Ascending aorta (tissue), 2 donors: ENCODE measurements at regions not wholly inside any gene's neighbourhood (a gene's known extent, or its start where the extent isn't known, plus 50 kb on each side); places are given as distances from the start of the nearest gene placed in this dataset.

ENCODE experiments used
- DNase-seq, 2 donors: peaks; one replicate each; pipeline ENCODE4 v3.0.0-alpha.2; 2019; ENCODE audit warnings: low spot score in 2 of 2
- H3K27ac ChIP-seq, 2 donors: fragments of 200-600 bp; sonication (generic); one replicate each; pipeline ENCODE4 v1.5.1; 2016 to 2017; ENCODE audit warnings: mild to moderate bottlenecking in 1 of 2
- H3K27me3 ChIP-seq: fragments of 200-600 bp; sonication (generic); one replicate; pipeline ENCODE4 v1.5.1; 2017
- H3K36me3 ChIP-seq, 2 donors: fragments of 200-600 bp; sonication (generic); one replicate each; pipeline ENCODE4 v1.5.1; 2016
- H3K4me1 ChIP-seq, 2 donors: fragments of 200-600 bp; sonication (generic); one replicate each; pipeline ENCODE4 v1.5.1; 2016 to 2017; ENCODE audit warnings: mild to moderate bottlenecking in 1 of 2
- H3K4me3 ChIP-seq, 2 donors: fragments of 200-600 bp; sonication (generic); one replicate each; pipeline ENCODE4 v1.5.1; 2016 to 2017; ENCODE audit warnings: mild to moderate bottlenecking in 1 of 2
- H3K9me3 ChIP-seq, 2 donors: fragments of 200-600 bp; sonication (generic); one replicate each; pipeline ENCODE4 v1.5.1; 2016
- intact Hi-C: fragments of 100-400 bp; cut with DNase I; formaldehyde crosslinking; loops from one replicate; pipeline ENCODE4 v1.15.1; 2023
- TF ChIP-seq, protein P1 (sequence below), 3 experiments: fragments of 200-600 bp in 2 of 3; fragments of 450-650 bp in 1 of 3; sonication (generic) in 2 of 3; IDR thresholded peaks; one replicate each; pipeline ENCODE4 v1.5.1; 2016 to 2019; ENCODE audit warnings: antibody characterized with exemption in 3 of 3, mild to moderate bottlenecking in 1 of 3, moderate library complexity in 1 of 3

DNA sequence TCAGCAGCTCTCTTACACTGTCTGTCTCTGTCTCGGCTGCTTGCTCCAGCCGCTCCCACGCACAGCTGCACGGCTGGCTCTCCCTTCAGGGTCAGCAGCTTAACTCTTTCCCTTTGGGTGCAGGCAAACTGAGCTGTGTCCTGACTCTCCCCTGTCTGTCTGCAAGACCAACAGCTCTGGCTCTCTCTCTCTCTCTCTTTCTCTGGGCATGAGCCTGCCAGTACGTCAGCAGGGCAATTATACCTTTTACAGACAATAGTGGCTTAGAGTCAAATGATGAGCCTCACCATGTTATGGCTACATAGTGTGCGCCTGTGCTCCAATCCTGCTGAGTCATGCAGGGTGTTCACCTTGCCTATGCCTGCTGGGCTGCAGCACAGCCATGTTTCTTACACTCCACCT is 120.5 kb upstream of the DDHD1 start:
- H3K9me3 ChIP-seq: no peaks in the 10 kb centered on the region

GRCh38 chr14:53265025-53265424 is 111.9 kb upstream of the DDHD1 start:
- no peak for DNase-seq
- Histone ChIP-seq H3K36me3 (no peaks in the 10 kb centered on the region), H3K4me1 (no peaks in the 10 kb centered on the region), H3K27me3 (no peaks in the 10 kb centered on the region), H3K4me3 (no peak overlapping the region), H3K9me3 (peaks cover 0 to 3% of the 10 kb centered on the region in 2 donors), H3K27ac (no peak overlapping the region)
- intact Hi-C loops: no loop called here
- TF ChIP-seq, protein P1, sequence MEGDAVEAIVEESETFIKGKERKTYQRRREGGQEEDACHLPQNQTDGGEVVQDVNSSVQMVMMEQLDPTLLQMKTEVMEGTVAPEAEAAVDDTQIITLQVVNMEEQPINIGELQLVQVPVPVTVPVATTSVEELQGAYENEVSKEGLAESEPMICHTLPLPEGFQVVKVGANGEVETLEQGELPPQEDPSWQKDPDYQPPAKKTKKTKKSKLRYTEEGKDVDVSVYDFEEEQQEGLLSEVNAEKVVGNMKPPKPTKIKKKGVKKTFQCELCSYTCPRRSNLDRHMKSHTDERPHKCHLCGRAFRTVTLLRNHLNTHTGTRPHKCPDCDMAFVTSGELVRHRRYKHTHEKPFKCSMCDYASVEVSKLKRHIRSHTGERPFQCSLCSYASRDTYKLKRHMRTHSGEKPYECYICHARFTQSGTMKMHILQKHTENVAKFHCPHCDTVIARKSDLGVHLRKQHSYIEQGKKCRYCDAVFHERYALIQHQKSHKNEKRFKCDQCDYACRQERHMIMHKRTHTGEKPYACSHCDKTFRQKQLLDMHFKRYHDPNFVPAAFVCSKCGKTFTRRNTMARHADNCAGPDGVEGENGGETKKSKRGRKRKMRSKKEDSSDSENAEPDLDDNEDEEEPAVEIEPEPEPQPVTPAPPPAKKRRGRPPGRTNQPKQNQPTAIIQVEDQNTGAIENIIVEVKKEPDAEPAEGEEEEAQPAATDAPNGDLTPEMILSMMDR (IDR thresholded peaks at IDR 0.05): no peak

More for the DNA sequence above, 120.5 kb upstream of the DDHD1 start:
- Histone ChIP-seq H3K4me3 (no peak overlapping the region), H3K36me3 (no peaks in the 10 kb centered on the region), H3K27ac (no peak overlapping the region), H3K27me3 (no peaks in the 10 kb centered on the region), H3K4me1 (no peaks in the 10 kb centered on the region)
- TF ChIP-seq, protein P1 (IDR thresholded peaks at IDR 0.05): no peak
- intact Hi-C loops: no loop called here
- DNase-seq: no peak

- Histone ChIP-seq H3K36me3 (no peaks in the 10 kb centered on the region), H3K27ac (no peak overlapping the region), H3K4me1 (no peaks in the 10 kb centered on the region), H3K9me3 (peaks cover 0 to 3% of the 10 kb centered on the region in 2 donors), H3K4me3 (no peak overlapping the region), H3K27me3 (no peaks in the 10 kb centered on the region)
- no peak for DNase-seq
- TF ChIP-seq, protein P1 (IDR thresholded peaks at IDR 0.05): no peak
- intact Hi-C loops: no loop called here
Measured at GRCh38 chr14:53260928-53261327, 107.8 kb upstream of the DDHD1 start.

DNA sequence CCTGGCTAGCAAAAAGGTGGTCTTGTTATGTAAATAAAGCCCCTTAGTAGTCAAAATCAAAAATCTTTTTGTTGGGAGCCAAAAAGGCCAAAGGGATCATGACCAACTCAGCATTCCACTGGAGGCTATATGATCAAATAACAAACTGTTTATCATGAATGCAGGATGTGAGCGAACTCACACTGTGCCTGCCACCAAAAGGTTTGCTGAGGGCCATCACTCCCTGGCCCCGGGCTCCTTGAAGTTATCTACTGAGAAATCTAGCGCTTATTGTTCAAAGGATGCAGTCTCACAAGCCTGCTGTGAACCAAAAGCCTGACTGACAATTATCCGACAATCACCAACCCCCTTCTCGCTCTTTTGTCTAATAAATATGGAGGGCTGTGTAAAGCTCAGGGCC is 107.2 kb upstream of the DDHD1 start:
- Histone ChIP-seq H3K27me3 (no peaks in the 10 kb centered on the region), H3K27ac (no peak overlapping the region), H3K4me3 (no peak overlapping the region), H3K4me1 (no peaks in the 10 kb centered on the region), H3K9me3 (peaks cover 0 to 3% of the 10 kb centered on the region in 2 donors), H3K36me3 (no peaks in the 10 kb centered on the region)
- intact Hi-C loops: no loop called here
- DNase-seq: no peak
- TF ChIP-seq, protein P1 (IDR thresholded peaks at IDR 0.05): no peak

DNA sequence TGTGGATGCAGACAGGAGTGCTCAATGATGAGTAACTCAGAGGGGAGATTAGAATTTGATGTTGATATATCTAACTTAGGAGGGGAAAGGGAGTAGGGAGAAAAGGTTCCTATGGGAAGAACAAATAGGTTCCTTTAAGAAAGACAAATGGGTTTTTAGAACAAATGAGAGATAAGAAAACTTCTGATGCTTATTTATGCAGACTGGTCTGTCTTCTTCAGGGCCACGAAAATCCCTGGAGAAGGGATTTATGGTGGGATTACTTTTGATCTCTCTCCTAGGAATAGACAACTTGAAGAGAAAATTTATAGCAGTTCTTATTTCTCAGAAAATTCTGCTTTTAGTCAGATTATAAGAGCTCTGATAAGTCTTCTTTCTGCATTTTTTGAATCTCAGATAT is 99.0 kb upstream of the DDHD1 start:
- no peaks in the 10 kb centered on the region for H3K4me1 ChIP-seq
- H3K9me3 ChIP-seq: no peaks in the 10 kb centered on the region
- TF ChIP-seq, protein P1 (IDR thresholded peaks at IDR 0.05): no peak
- intact Hi-C loops: no loop called here
- no peak overlapping the region for H3K4me3 ChIP-seq
- H3K27me3 ChIP-seq: no peaks in the 10 kb centered on the region
- no peak overlapping the region for H3K27ac ChIP-seq
- DNase-seq: no peak
- H3K36me3 ChIP-seq: no peaks in the 10 kb centered on the region

DNA sequence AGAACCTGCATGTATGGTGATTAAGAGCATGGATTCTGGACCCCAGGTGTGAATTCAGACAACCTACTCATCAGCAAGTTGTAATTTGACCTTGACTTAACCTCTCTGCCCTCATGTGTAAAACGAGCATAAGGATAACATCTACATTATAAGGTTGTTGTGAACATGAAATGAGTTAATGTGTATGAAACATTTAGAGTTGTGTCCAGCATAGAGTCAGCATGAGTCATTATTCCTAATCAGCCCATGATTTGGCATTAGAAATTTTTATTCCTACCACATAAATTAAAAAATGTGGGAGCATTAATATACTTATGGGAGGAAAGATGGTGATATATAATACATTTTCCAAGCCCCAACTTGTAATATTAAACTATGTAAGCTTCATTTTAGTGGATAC is 95.9 kb upstream of the DDHD1 start:
- no peak for DNase-seq
- Histone ChIP-seq H3K27ac (no peak overlapping the region), H3K4me3 (no peak overlapping the region), H3K9me3 (no peaks in the 10 kb centered on the region), H3K36me3 (no peaks in the 10 kb centered on the region), H3K4me1 (no peaks in the 10 kb centered on the region), H3K27me3 (no peaks in the 10 kb centered on the region)
- TF ChIP-seq, protein P1 (IDR thresholded peaks at IDR 0.05): no peak
- intact Hi-C loops: no loop called here
